ENCODE measurements at regions not wholly inside any gene's neighbourhood (a gene's known extent, or its start where the extent isn't known, plus 50 kb on each side); places are given as distances from the start of the nearest gene placed in this dataset.

- WGBS (ENCODE audit: insufficient coverage) = no CpG with 5 or more reads among the region's 1 CpG
- POLR2A ChIA-PET = no interaction called here
- CTCF ChIA-PET = interaction anchor here (0.6 kb wide), 1 partner anchor 128 kb away, joined by 3 read pairs; no protein-coding TSS in a partner anchor
- Histone ChIP-seq H3K27me3 (replicated peaks in 2 of 5; ENCODE audit: control insufficient read depth in 4 of 5, insufficient read depth in 5 of 5, low read length in 4 of 5) (no peaks in the 10 kb centered on the region), H3K27ac (ENCODE audit: insufficient read depth in 1 of 2, low read depth in 1 of 2, low read length in 2 of 2, poor library complexity in 1 of 2, severe bottlenecking in 2 of 2) (no peak overlapping the region), H3K4me1 (ENCODE audit: control extremely low read depth in 1 of 4, control insufficient read depth in 4 of 4, insufficient read depth in 4 of 4, low read length in 3 of 4) (no peaks in the 10 kb centered on the region), H3K36me3 (ENCODE audit: control insufficient read depth in 4 of 4, insufficient read depth in 4 of 4, low read length in 3 of 4) (no peaks in the 10 kb centered on the region), H3K4me3 (ENCODE audit: control insufficient read depth in 1 of 7, extremely low read depth in 1 of 7, insufficient read depth in 4 of 7, low read depth in 2 of 7, low read length in 6 of 7) (no peak overlapping the region), H3K9me3 (ENCODE audit: control extremely low read depth in 1 of 5, control insufficient read depth in 4 of 5, insufficient read depth in 2 of 5, low read depth in 1 of 5, low read length in 4 of 5) (peaks cover 0 to 18% (median 2%) of the 10 kb centered on the region in 5 experiments)
- DNase-seq = no peak
Observed at GRCh38 chr10:43006490-43006889, 70.4 kb upstream of the RET start.

DNA sequence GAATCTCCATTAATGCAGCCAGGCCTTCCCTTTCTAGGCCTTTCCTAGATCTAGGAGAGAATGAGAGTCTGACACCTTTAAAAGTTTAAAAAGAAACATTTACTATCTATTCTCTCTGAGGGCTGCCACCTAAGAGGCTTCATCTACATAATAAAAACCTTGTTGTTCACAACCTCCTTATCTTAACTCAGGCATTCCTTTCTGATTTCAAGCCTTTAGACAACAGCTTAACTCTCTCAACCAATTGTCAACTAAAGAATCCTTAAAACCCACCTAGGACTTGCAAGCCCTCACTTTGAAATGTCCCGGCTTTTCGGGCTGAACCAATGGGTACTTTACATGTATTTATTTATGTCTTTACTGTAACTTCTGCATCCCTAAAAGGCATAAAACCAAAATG lies 64.3 kb upstream of the RET start:
- no peak for DNase-seq
- H3K9me3 ChIP-seq (ENCODE audit: control extremely low read depth in 1 of 5, control insufficient read depth in 4 of 5, insufficient read depth in 2 of 5, low read depth in 1 of 5, low read length in 4 of 5) = peaks cover 0 to 33% (median 3%) of the 10 kb centered on the region in 5 experiments
- H3K36me3 ChIP-seq (ENCODE audit: control insufficient read depth in 4 of 4, insufficient read depth in 4 of 4, low read length in 3 of 4) = no peaks in the 10 kb centered on the region
- no peaks in the 10 kb centered on the region for H3K4me1 ChIP-seq (ENCODE audit: control extremely low read depth in 1 of 4, control insufficient read depth in 4 of 4, insufficient read depth in 4 of 4, low read length in 3 of 4)
- H3K27ac ChIP-seq (ENCODE audit: insufficient read depth in 1 of 2, low read depth in 1 of 2, low read length in 2 of 2, poor library complexity in 1 of 2, severe bottlenecking in 2 of 2) = no peak overlapping the region
- H3K4me3 ChIP-seq (ENCODE audit: control insufficient read depth in 1 of 7, extremely low read depth in 1 of 7, insufficient read depth in 4 of 7, low read depth in 2 of 7, low read length in 6 of 7) = no peak overlapping the region
- ChIA-PET POLR2A (no interaction called here), CTCF (interaction anchor here (0.8 kb wide), 1 partner anchor 18 kb away, joined by 3 read pairs; no protein-coding TSS in a partner anchor)
- no CpG with 5 or more reads among the region's 2 CpGs for WGBS (ENCODE audit: insufficient coverage)
- no peaks in the 10 kb centered on the region for H3K27me3 ChIP-seq (replicated peaks in 2 of 5; ENCODE audit: control insufficient read depth in 4 of 5, insufficient read depth in 5 of 5, low read length in 4 of 5)

GRCh38 chr10:43013065-43013464 lies 63.8 kb upstream of the RET start:
- no CpG with 5 or more reads among the region's 1 CpG for WGBS (ENCODE audit: insufficient coverage)
- Histone ChIP-seq H3K4me3 (ENCODE audit: control insufficient read depth in 1 of 7, extremely low read depth in 1 of 7, insufficient read depth in 4 of 7, low read depth in 2 of 7, low read length in 6 of 7) (no peak overlapping the region), H3K27me3 (replicated peaks in 2 of 5; ENCODE audit: control insufficient read depth in 4 of 5, insufficient read depth in 5 of 5, low read length in 4 of 5) (no peaks in the 10 kb centered on the region), H3K4me1 (ENCODE audit: control extremely low read depth in 1 of 4, control insufficient read depth in 4 of 4, insufficient read depth in 4 of 4, low read length in 3 of 4) (no peaks in the 10 kb centered on the region), H3K36me3 (ENCODE audit: control insufficient read depth in 4 of 4, insufficient read depth in 4 of 4, low read length in 3 of 4) (no peaks in the 10 kb centered on the region), H3K27ac (ENCODE audit: insufficient read depth in 1 of 2, low read depth in 1 of 2, low read length in 2 of 2, poor library complexity in 1 of 2, severe bottlenecking in 2 of 2) (no peak overlapping the region), H3K9me3 (ENCODE audit: control extremely low read depth in 1 of 5, control insufficient read depth in 4 of 5, insufficient read depth in 2 of 5, low read depth in 1 of 5, low read length in 4 of 5) (peaks cover 0 to 33% (median 3%) of the 10 kb centered on the region in 5 experiments)
- DNase-seq = no peak
- ChIA-PET POLR2A (no interaction called here), CTCF (interaction anchor here (0.8 kb wide), 1 partner anchor 17 kb away, joined by 3 read pairs; no protein-coding TSS in a partner anchor)

- Histone ChIP-seq H3K4me1 (ENCODE audit: control extremely low read depth in 1 of 4, control insufficient read depth in 4 of 4, insufficient read depth in 4 of 4, low read length in 3 of 4) (peaks cover 0 to 10% (median 4%) of the 10 kb centered on the region in 4 experiments), H3K9me3 (ENCODE audit: control extremely low read depth in 1 of 5, control insufficient read depth in 4 of 5, insufficient read depth in 2 of 5, low read depth in 1 of 5, low read length in 4 of 5) (no peaks in the 10 kb centered on the region), H3K4me3 (ENCODE audit: control insufficient read depth in 1 of 7, extremely low read depth in 1 of 7, insufficient read depth in 4 of 7, low read depth in 2 of 7, low read length in 6 of 7) (no peak overlapping the region), H3K36me3 (ENCODE audit: control insufficient read depth in 4 of 4, insufficient read depth in 4 of 4, low read length in 3 of 4) (no peaks in the 10 kb centered on the region), H3K27me3 (replicated peaks in 2 of 5; ENCODE audit: control insufficient read depth in 4 of 5, insufficient read depth in 5 of 5, low read length in 4 of 5) (no peaks in the 10 kb centered on the region), H3K27ac (ENCODE audit: insufficient read depth in 1 of 2, low read depth in 1 of 2, low read length in 2 of 2, poor library complexity in 1 of 2, severe bottlenecking in 2 of 2) (no peak overlapping the region)
- ChIA-PET CTCF (interaction anchor here (0.6 to 1.2 kb wide), 3 partner anchors 10 to 786 kb away, joined by 3 read pairs; no protein-coding TSS in a partner anchor), POLR2A (no interaction called here)
- 100% methylated on average over 3 of the region's 3 CpGs for WGBS (ENCODE audit: insufficient coverage)
- DNase-seq = no peak
Observed at GRCh38 chr10:43024524-43024923, 52.3 kb upstream of the RET start.

DNA sequence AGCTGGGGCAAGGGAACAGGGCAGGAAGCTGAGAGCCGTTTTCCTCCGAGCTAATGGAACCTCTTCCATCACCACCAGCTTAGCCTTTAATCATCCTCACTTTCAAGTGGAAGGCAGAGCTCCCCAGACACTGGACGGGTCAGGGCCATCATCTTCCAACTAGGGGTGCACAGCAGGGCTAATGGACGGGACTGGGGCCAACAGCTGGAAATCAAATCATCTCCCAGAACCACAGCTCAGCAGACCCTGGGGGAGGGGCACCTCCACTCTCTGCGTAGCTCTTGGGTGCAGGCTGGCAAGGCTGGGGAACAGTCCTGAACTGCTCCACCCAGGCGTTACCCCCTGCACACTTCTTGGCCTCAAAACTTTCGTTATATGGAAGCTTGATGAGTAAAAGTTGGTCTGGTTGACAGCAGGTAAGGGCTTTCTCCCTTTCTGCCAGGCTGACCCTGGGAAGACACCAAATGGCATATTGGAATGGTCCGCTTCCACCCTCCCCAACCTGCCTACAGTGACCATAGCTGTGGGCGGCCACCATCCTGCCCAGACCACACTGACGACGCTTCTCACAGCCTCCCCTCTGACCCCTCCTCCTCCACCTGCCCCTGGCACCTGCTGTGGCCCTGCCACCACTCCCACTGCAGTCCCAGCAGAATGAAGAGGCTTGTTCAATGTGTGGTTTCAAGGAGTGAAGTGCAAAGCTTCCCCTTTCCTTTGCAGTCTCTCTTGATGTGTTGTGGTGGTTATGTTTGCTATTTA lies 51.7 kb upstream of the RET start:
- Histone ChIP-seq H3K4me1 (ENCODE audit: control extremely low read depth in 1 of 4, control insufficient read depth in 4 of 4, insufficient read depth in 4 of 4, low read length in 3 of 4) (peaks cover 0 to 10% (median 4%) of the 10 kb centered on the region in 4 experiments), H3K27ac (ENCODE audit: insufficient read depth in 1 of 2, low read depth in 1 of 2, low read length in 2 of 2, poor library complexity in 1 of 2, severe bottlenecking in 2 of 2) (no peak overlapping the region), H3K27me3 (replicated peaks in 2 of 5; ENCODE audit: control insufficient read depth in 4 of 5, insufficient read depth in 5 of 5, low read length in 4 of 5) (no peaks in the 10 kb centered on the region), H3K4me3 (ENCODE audit: control insufficient read depth in 1 of 7, extremely low read depth in 1 of 7, insufficient read depth in 4 of 7, low read depth in 2 of 7, low read length in 6 of 7) (no peak overlapping the region), H3K9me3 (ENCODE audit: control extremely low read depth in 1 of 5, control insufficient read depth in 4 of 5, insufficient read depth in 2 of 5, low read depth in 1 of 5, low read length in 4 of 5) (no peaks in the 10 kb centered on the region), H3K36me3 (ENCODE audit: control insufficient read depth in 4 of 4, insufficient read depth in 4 of 4, low read length in 3 of 4) (no peaks in the 10 kb centered on the region)
- WGBS (ENCODE audit: insufficient coverage) = 91% methylated on average over 10 of the region's 11 CpGs
- ChIA-PET POLR2A (no interaction called here), CTCF (interaction anchor here (0.8 to 1.2 kb wide), 2 partner anchors 9 to 36 kb away, joined by 3 read pairs; no protein-coding TSS in a partner anchor)
- DNase-seq = no peak

DNA sequence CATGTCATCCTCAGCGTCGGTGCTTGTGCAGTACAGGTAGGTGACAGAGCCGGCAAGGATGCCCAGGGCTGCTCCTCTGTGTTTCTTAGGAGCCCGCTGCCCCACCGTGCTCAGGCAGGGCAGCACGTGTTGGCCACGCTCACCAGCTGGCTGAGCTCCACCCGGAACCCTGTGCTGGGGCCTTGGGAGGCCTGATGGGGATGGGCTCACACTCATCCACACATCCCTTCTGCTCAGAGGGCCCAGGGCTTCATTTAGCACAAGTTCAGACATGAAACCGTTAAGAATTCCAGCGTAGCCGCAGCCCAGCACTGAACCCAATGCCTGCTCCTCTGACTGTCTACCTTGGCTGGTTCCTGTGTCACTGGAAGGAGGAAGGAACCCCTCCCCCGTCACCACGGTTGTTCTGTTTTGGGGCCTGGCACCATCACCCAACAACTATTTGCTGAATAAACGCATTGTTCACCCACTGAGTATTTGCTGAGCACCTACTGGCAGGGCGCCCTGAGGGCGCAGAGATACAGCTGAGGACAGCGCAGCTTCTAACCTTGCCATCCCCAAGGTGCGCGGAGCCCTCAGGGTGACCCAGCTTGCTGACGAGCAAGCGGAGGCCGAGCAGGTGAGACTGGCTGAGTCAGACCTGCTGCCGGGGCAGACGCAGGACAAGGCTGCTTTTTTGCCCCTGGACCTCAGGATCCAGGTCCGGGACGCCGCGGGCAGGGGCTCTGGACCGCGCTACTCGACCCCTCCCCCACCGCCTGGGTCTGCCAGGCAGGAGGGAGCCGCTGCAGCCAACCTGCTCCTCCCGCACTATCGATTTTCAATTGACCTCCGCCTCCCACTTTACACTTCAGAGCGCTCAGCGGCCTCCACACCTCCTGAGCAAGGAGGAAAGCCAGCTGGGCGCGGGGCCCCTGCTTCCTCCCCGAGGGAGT lies 50.6 kb upstream of the RET start:
- Histone ChIP-seq H3K9me3 (ENCODE audit: control extremely low read depth in 1 of 5, control insufficient read depth in 4 of 5, insufficient read depth in 2 of 5, low read depth in 1 of 5, low read length in 4 of 5) (peaks cover 0 to 6% (median 0%) of the 10 kb centered on the region in 5 experiments), H3K4me3 (ENCODE audit: control insufficient read depth in 1 of 7, extremely low read depth in 1 of 7, insufficient read depth in 4 of 7, low read depth in 2 of 7, low read length in 6 of 7) (no peak overlapping the region), H3K4me1 (ENCODE audit: control extremely low read depth in 1 of 4, control insufficient read depth in 4 of 4, insufficient read depth in 4 of 4, low read length in 3 of 4) (peaks cover 0 to 10% (median 4%) of the 10 kb centered on the region in 4 experiments), H3K27me3 (replicated peaks in 2 of 5; ENCODE audit: control insufficient read depth in 4 of 5, insufficient read depth in 5 of 5, low read length in 4 of 5) (no peaks in the 10 kb centered on the region), H3K27ac (ENCODE audit: insufficient read depth in 1 of 2, low read depth in 1 of 2, low read length in 2 of 2, poor library complexity in 1 of 2, severe bottlenecking in 2 of 2) (no peak overlapping the region), H3K36me3 (ENCODE audit: control insufficient read depth in 4 of 4, insufficient read depth in 4 of 4, low read length in 3 of 4) (no peaks in the 10 kb centered on the region)
- ChIA-PET CTCF (no interaction called here), POLR2A (no interaction called here)
- 73% methylated on average over 35 of the region's 41 CpGs for WGBS (ENCODE audit: insufficient coverage)
- DNase-seq = no peak
